H9 (cell line): ENCODE measurements at regions not wholly inside any gene's neighbourhood (a gene's known extent, or its start where the extent isn't known, plus 50 kb on each side); places are given as distances from the start of the nearest gene placed in this dataset.

ENCODE experiments used
- DNase-seq: peaks from one replicate; pipeline ENCODE4 v3.0.0-alpha.2; 2017
- H2AFZ ChIP-seq: one replicate; pipeline ENCODE4 v1.6.1; 2013; ENCODE audit warnings: mild to moderate bottlenecking, low read length, control low read depth, moderate library complexity
- H2AK5ac ChIP-seq: 2 replicates; pipeline ENCODE4 v1.6.1; 2013; ENCODE audit warnings: low read length, control low read depth, mixed read lengths; ENCODE audit not compliant: insufficient read length
- H2BK120ac ChIP-seq: one replicate; pipeline ENCODE4 v1.6.1; 2013; ENCODE audit warnings: low read depth, mild to moderate bottlenecking, low read length, control low read depth, inconsistent platforms; ENCODE audit not compliant: poor library complexity, severe bottlenecking
- H2BK12ac ChIP-seq: 2 replicates; pipeline ENCODE4 v1.6.1; 2013; ENCODE audit warnings: low read length, control low read depth, mixed read lengths, low read depth; ENCODE audit not compliant: insufficient read length
- H2BK15ac ChIP-seq: 2 replicates; pipeline ENCODE4 v1.6.1; 2013; ENCODE audit warnings: low read depth, low read length, control low read depth
- H2BK20ac ChIP-seq: one replicate; pipeline ENCODE4 v1.6.1; 2013; ENCODE audit warnings: low read depth, mild to moderate bottlenecking, low read length, control low read depth, inconsistent platforms; ENCODE audit not compliant: poor library complexity, severe bottlenecking
- H2BK5ac ChIP-seq: 2 replicates; pipeline ENCODE4 v1.6.1; 2013; ENCODE audit warnings: low read length, control low read depth, mixed read lengths; ENCODE audit not compliant: insufficient read length
- H3K14ac ChIP-seq: 2 replicates; pipeline ENCODE4 v1.6.1; 2013; ENCODE audit warnings: low read length, control low read depth; ENCODE audit not compliant: insufficient read depth
- H3K18ac ChIP-seq: 2 replicates; pipeline ENCODE4 v1.6.1; 2013; ENCODE audit warnings: low read depth, mild to moderate bottlenecking, mixed read lengths, low read length, control low read depth; ENCODE audit not compliant: insufficient read length
- H3K23ac ChIP-seq: 2 replicates; pipeline ENCODE4 v1.6.1; 2013; ENCODE audit warnings: low read length, control low read depth, mixed read lengths, low read depth; ENCODE audit not compliant: insufficient read length
- H3K23me2 ChIP-seq: 2 replicates; pipeline ENCODE4 v1.6.1; 2013; ENCODE audit warnings: low read depth, mild to moderate bottlenecking, mixed read lengths, low read length, control low read depth; ENCODE audit not compliant: insufficient read length, poor library complexity, severe bottlenecking
- H3K27ac ChIP-seq: 2 replicates; pipeline ENCODE4 v1.5.1; 2013; ENCODE audit warnings: low read length, control low read depth, mixed read lengths, low read depth; ENCODE audit not compliant: insufficient read length
- H3K27me3 ChIP-seq: 2 replicates; pipeline ENCODE4 v1.6.1; 2013; ENCODE audit warnings: low read length, control low read depth, inconsistent platforms; ENCODE audit not compliant: insufficient read depth
- H3K4ac ChIP-seq: 2 replicates; pipeline ENCODE4 v1.6.1; 2013; ENCODE audit warnings: low read depth, mild to moderate bottlenecking, control low read depth, inconsistent platforms, low read length, moderate library complexity
- H3K4me1 ChIP-seq: 2 replicates; pipeline ENCODE4 v1.6.1; 2013; ENCODE audit warnings: low read length, control low read depth, inconsistent platforms; ENCODE audit not compliant: insufficient read depth
- H3K4me2 ChIP-seq: 2 replicates; pipeline ENCODE4 v1.6.1; 2013; ENCODE audit warnings: low read length, control low read depth, mixed read lengths; ENCODE audit not compliant: insufficient read length, insufficient read depth
- H3K56ac ChIP-seq: 2 replicates; pipeline ENCODE4 v1.6.1; 2013; ENCODE audit warnings: low read depth, mild to moderate bottlenecking, mixed read lengths, low read length, control low read depth; ENCODE audit not compliant: insufficient read length
- H3K79me1 ChIP-seq: 2 replicates; pipeline ENCODE4 v1.6.1; 2013; ENCODE audit warnings: low read depth, mild to moderate bottlenecking, moderate library complexity, low read length, control low read depth, inconsistent platforms; ENCODE audit not compliant: insufficient read depth, poor library complexity, severe bottlenecking
- H3K79me2 ChIP-seq: 2 replicates; pipeline ENCODE4 v1.6.1; 2013; ENCODE audit warnings: low read length, control low read depth, inconsistent platforms; ENCODE audit not compliant: insufficient read depth
- H3K9ac ChIP-seq: 2 replicates; pipeline ENCODE4 v1.6.1; 2013; ENCODE audit warnings: low read length, control low read depth, mixed read lengths; ENCODE audit not compliant: insufficient read length; ENCODE audit errors: extremely low read depth
- H3K9me3 ChIP-seq: one replicate; pipeline ENCODE4 v1.6.1; 2013; ENCODE audit warnings: low read depth, low read length, inconsistent platforms; ENCODE audit not compliant: control insufficient read depth
- H3T11ph ChIP-seq: one replicate; pipeline ENCODE4 v1.6.1; 2013; ENCODE audit warnings: mild to moderate bottlenecking, low read length, control low read depth, inconsistent platforms
- H4K20me1 ChIP-seq: one replicate; pipeline ENCODE4 v1.6.1; 2013; ENCODE audit not compliant: control insufficient read depth, insufficient read length, insufficient read depth
- H4K5ac ChIP-seq: 2 replicates; pipeline ENCODE4 v1.6.1; 2013; ENCODE audit warnings: low read depth, mild to moderate bottlenecking, mixed read lengths, low read length, control low read depth; ENCODE audit not compliant: insufficient read length
- H4K8ac ChIP-seq: replicated peaks from 2 replicates; pipeline ENCODE4 v1.6.1; 2013; ENCODE audit warnings: low read length, control low read depth, mixed read lengths, low read depth; ENCODE audit not compliant: insufficient read length
- H4K91ac ChIP-seq: 2 replicates; pipeline ENCODE4 v1.6.1; 2013; ENCODE audit warnings: low read depth, mild to moderate bottlenecking, moderate library complexity, mixed read lengths, low read length, control low read depth; ENCODE audit not compliant: insufficient read length
- H3K27ac Mint-ChIP-seq, 3 experiments: 2 replicates in 2 of 3; 3 replicates in 1 of 3; pipeline ENCODE4 v1.8.0; 2020 to 2021; ENCODE audit warnings: mixed read lengths in 3 of 3, mild to moderate bottlenecking in 1 of 3, moderate library complexity in 1 of 3
- H3K27me3 Mint-ChIP-seq: 2 replicates; pipeline ENCODE4 v1.8.0; 2021; ENCODE audit warnings: low read depth, mild to moderate bottlenecking, moderate library complexity, mixed read lengths
- H3K36me3 Mint-ChIP-seq, 3 experiments: 2 replicates in 2 of 3; 3 replicates in 1 of 3; pipeline ENCODE4 v1.8.0; 2020 to 2021; ENCODE audit warnings: low read depth in 3 of 3, mixed read lengths in 3 of 3; ENCODE audit not compliant: insufficient read depth in 1 of 3
- H3K4me1 Mint-ChIP-seq, 2 experiments: 2 replicates each; pipeline ENCODE4 v1.8.0; 2020; ENCODE audit warnings: mixed read lengths in 2 of 2
- H3K4me3 Mint-ChIP-seq, 2 experiments: 2 replicates in 1 of 2; 3 replicates in 1 of 2; pipeline ENCODE4 v1.8.0; 2020 to 2021; ENCODE audit warnings: mild to moderate bottlenecking in 2 of 2, mixed read lengths in 2 of 2, moderate library complexity in 1 of 2
- H3K9me3 Mint-ChIP-seq, 2 experiments: 2 replicates in 1 of 2; 3 replicates in 1 of 2; pipeline ENCODE4 v1.8.0; 2020; ENCODE audit warnings: mild to moderate bottlenecking in 2 of 2, mixed read lengths in 2 of 2, moderate library complexity in 1 of 2
- CTCF ChIP-seq: fragments of 200-600 bp; sonication (generic); conservative IDR thresholded peaks from 3 replicates; pipeline ENCODE4 v1.8.0; 2021; ENCODE audit warnings: antibody characterized with exemption, mild to moderate bottlenecking
- WGBS: extraction: QIAGEN DNeasy Blood & Tissue Kit; methylation state at CpG from one replicate; pipeline ENCODE4 v1.1.7; 2013; ENCODE audit warnings: missing lambda C conversion rate, low lambda C conversion rate, mixed read lengths; ENCODE audit not compliant: insufficient read length; ENCODE audit errors: extremely low coverage; 5-methylcytosine and 5-hydroxymethylcytosine counted together

DNA sequence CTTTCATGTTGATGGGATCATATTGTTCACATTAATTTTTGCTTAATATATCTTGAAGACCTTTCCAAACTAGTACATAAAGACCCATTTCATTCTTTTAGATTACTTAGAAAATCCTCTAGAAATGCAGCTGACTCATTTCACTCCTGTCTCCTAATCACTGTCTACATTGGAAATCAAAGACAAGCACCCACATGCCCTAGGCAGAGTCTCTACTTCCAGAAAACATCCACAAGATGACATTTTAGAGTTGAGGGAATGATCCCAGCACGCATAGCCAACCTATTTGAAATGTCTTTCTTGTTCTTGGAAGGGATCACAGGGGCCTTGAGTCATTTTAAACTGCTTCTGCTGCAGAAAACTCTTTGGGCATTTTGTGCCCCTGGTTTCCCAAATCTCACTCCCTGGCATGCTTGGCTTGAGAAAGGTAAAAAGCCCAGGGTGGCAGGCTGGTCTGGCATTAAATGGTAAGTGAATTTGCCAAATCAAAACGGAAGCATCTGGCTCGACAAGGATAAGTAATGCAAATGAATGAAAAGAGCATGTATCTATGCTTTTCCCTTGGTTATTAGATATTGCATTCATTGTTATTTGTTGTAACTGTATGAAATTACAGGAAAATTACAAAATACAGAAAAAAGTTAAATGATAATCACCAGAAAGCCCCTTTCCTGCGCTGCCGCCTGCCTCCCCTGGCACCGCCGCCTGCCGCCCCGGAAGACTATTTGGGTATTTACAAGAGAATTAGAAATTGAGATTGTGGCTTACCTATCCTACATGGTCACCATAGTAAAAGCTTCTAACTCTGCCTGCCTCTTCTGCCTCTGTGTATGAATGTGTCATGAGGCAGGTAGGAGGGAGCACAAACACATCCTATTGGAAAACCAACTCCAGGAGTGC lies 225.3 kb downstream of the PTEN start:
- H3K4me1 Mint-ChIP-seq = no peaks in the 10 kb centered on the region
- Histone ChIP-seq H3K27me3 (no peaks in the 10 kb centered on the region), H3K9me3 (no peaks in the 10 kb centered on the region), H3K18ac (no peak overlapping the region), H3K79me2 (no peaks in the 10 kb centered on the region), H3K9ac (no peak overlapping the region), H3K23me2 (no peaks in the 10 kb centered on the region), H2BK5ac (no peak overlapping the region), H3K4ac (no peak overlapping the region), H3K27ac (no peak overlapping the region), H3K4me2 (no peak overlapping the region), H2BK120ac (no peak overlapping the region), H4K8ac (no peak overlapping the region), H4K91ac (no peak overlapping the region), H2AFZ (no peak overlapping the region), H2BK20ac (no peak overlapping the region), H2AK5ac (no peak overlapping the region), H4K20me1 (no peaks in the 10 kb centered on the region), H3K79me1 (no peaks in the 10 kb centered on the region), H2BK15ac (no peak overlapping the region), H3K4me1 (no peaks in the 10 kb centered on the region), H3K14ac (no peak overlapping the region), H3T11ph (no peak overlapping the region), H3K56ac (no peak overlapping the region), H3K23ac (no peak overlapping the region), H2BK12ac (no peak overlapping the region), H4K5ac (no peak overlapping the region)
- H3K4me3 Mint-ChIP-seq = no peak overlapping the region
- no peaks in the 10 kb centered on the region for H3K27me3 Mint-ChIP-seq
- no CpG with 5 or more reads among the region's 9 CpGs for WGBS
- no peak for TF ChIP-seq CTCF
- no peaks in the 10 kb centered on the region for H3K36me3 Mint-ChIP-seq
- DNase-seq = no peak
- no peaks in the 10 kb centered on the region for H3K9me3 Mint-ChIP-seq
- no peak overlapping the region for H3K27ac Mint-ChIP-seq
